ENCODE measurements at regions not wholly inside any gene's neighbourhood (a gene's known extent, or its start where the extent isn't known, plus 50 kb on each side); places are given as distances from the start of the nearest gene placed in this dataset.

DNA sequence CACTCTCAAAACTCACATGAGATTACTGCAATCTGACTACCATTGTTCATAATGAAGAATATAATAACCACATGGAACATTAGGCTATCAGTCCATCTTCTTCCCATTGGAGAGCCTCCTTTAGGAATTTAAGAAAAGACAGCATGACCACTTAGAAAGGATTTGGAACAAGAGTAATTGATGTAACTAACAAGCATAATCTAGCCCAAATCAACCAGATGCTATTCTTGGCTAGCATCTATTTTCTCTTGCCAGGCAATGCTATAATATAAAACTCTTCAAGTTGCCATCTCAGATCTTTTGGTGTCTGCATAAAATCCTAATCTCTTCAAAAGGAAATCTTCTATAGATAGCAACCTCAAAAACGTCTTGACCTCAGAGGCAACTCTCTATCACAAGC is 152.0 kb upstream of the REG3G start:
- Mint-ChIP-seq H3K4me1 (ENCODE audit: unreplicated experiment) (no peaks in the 10 kb centered on the region), H3K36me3 (ENCODE audit: unreplicated experiment) (no peaks in the 10 kb centered on the region), H3K9me3 (ENCODE audit: unreplicated experiment) (no peaks in the 10 kb centered on the region), H3K27me3 (ENCODE audit: unreplicated experiment) (no peaks in the 10 kb centered on the region), H3K4me3 (ENCODE audit: unreplicated experiment) (no peak overlapping the region), H3K27ac (ENCODE audit: unreplicated experiment) (no peak overlapping the region)
- DNase-seq (ENCODE audit: extremely low spot score, unreplicated experiment), result no peak
- TF ChIP-seq, protein P1, sequence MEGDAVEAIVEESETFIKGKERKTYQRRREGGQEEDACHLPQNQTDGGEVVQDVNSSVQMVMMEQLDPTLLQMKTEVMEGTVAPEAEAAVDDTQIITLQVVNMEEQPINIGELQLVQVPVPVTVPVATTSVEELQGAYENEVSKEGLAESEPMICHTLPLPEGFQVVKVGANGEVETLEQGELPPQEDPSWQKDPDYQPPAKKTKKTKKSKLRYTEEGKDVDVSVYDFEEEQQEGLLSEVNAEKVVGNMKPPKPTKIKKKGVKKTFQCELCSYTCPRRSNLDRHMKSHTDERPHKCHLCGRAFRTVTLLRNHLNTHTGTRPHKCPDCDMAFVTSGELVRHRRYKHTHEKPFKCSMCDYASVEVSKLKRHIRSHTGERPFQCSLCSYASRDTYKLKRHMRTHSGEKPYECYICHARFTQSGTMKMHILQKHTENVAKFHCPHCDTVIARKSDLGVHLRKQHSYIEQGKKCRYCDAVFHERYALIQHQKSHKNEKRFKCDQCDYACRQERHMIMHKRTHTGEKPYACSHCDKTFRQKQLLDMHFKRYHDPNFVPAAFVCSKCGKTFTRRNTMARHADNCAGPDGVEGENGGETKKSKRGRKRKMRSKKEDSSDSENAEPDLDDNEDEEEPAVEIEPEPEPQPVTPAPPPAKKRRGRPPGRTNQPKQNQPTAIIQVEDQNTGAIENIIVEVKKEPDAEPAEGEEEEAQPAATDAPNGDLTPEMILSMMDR (IDR thresholded peaks at IDR 0.05), result no peak

DNA sequence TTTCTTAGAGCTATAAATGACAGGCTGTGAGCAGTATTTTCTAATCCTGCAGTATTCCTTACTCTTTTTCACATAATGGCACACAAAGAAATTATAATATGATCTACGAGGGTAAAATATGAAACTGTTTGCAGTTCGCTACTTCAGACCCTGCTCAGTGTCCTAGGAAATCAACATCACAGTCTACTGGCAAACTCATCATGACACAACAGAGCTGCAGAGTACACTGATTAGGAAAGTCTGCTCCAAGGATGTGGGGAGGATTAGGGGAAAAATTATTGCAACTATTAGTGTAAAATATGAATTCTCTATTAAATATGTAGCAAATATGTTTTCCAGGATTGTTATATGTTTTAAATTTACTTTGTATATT is 149.2 kb upstream of the REG3G start:
- TF ChIP-seq, protein P1 (IDR thresholded peaks at IDR 0.05), result no peak
- Mint-ChIP-seq H3K4me3 (ENCODE audit: unreplicated experiment) (no peak overlapping the region), H3K27me3 (ENCODE audit: unreplicated experiment) (no peaks in the 10 kb centered on the region), H3K9me3 (ENCODE audit: unreplicated experiment) (no peaks in the 10 kb centered on the region), H3K27ac (ENCODE audit: unreplicated experiment) (no peak overlapping the region), H3K4me1 (ENCODE audit: unreplicated experiment) (no peaks in the 10 kb centered on the region), H3K36me3 (ENCODE audit: unreplicated experiment) (no peaks in the 10 kb centered on the region)
- DNase-seq (ENCODE audit: extremely low spot score, unreplicated experiment), result no peak

DNA sequence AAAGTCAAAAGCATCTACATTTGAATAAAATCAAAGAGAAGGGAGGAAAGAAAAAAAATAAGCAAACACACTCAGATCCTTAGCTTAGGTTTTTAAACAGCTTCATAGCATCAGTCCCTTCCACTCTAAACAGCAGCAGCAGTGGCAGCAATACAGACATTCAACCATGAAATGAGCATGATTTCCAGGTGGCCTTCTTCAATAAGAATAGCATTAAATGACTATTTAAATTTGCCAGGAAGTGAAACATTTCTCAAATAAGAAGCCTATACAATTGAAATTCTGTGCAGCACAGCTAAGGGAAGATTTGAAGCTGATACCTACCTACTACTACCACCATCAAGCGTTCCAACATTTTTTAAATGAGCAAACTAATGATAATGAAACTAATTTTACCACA is 138.1 kb upstream of the REG3G start:
- no peak for DNase-seq (ENCODE audit: extremely low spot score, unreplicated experiment)
- Mint-ChIP-seq H3K9me3 (ENCODE audit: unreplicated experiment) (no peaks in the 10 kb centered on the region), H3K27me3 (ENCODE audit: unreplicated experiment) (no peaks in the 10 kb centered on the region), H3K4me1 (ENCODE audit: unreplicated experiment) (no peaks in the 10 kb centered on the region), H3K36me3 (ENCODE audit: unreplicated experiment) (no peaks in the 10 kb centered on the region), H3K27ac (ENCODE audit: unreplicated experiment) (no peak overlapping the region), H3K4me3 (ENCODE audit: unreplicated experiment) (no peak overlapping the region)
- TF ChIP-seq, protein P1 (IDR thresholded peaks at IDR 0.05), result no peak

DNA sequence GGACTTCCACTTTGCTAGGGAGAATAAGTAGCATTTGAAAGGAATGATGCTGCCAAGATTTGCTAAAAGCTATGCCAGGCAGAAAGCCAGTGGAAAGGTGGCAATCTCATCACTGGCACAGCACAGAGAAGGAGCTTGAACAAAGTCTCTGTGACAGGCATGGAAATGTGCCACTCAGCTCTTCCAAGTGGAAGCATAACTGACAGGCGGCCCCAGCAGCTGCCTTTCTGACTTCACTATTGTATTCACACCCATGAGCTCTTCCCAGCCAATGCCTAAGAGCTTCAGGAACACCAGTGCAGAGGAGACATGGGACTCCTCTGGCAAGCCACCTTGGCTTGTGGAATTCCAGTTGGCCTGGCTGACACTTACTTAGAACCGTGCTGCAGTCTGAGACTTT is 134.6 kb upstream of the REG3G start:
- Mint-ChIP-seq H3K4me1 (ENCODE audit: unreplicated experiment) (no peaks in the 10 kb centered on the region), H3K36me3 (ENCODE audit: unreplicated experiment) (no peaks in the 10 kb centered on the region), H3K9me3 (ENCODE audit: unreplicated experiment) (peaks cover 3% of the 10 kb centered on the region), H3K27ac (ENCODE audit: unreplicated experiment) (no peak overlapping the region), H3K27me3 (ENCODE audit: unreplicated experiment) (no peaks in the 10 kb centered on the region), H3K4me3 (ENCODE audit: unreplicated experiment) (no peak overlapping the region)
- TF ChIP-seq, protein P1 (IDR thresholded peaks at IDR 0.05), result no peak
- no peak for DNase-seq (ENCODE audit: extremely low spot score, unreplicated experiment)

DNA sequence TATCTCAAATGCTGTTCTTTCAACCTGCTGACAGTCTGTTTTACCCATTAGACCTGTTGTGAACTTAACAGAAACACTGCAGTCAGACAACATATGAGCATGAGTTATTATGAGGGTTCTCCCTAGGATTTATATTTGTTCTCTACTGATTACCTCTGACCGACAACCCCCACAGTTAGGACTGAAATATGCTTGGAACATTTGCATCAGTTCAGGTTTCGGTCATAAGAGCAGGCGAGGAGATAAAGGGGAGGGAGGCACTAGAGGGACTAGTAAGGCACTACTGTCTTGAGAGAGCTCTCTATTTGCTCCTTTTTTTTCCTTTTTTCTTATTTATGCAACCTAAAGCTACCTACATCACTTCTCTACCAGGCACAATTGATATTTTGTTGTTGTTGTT is 133.2 kb upstream of the REG3G start:
- no peak for DNase-seq (ENCODE audit: extremely low spot score, unreplicated experiment)
- Mint-ChIP-seq H3K4me1 (ENCODE audit: unreplicated experiment) (no peaks in the 10 kb centered on the region), H3K9me3 (ENCODE audit: unreplicated experiment) (peaks cover 9% of the 10 kb centered on the region), H3K4me3 (ENCODE audit: unreplicated experiment) (no peak overlapping the region), H3K36me3 (ENCODE audit: unreplicated experiment) (no peaks in the 10 kb centered on the region), H3K27me3 (ENCODE audit: unreplicated experiment) (no peaks in the 10 kb centered on the region), H3K27ac (ENCODE audit: unreplicated experiment) (no peak overlapping the region)
- TF ChIP-seq, protein P1 (IDR thresholded peaks at IDR 0.05), result no peak
